OCI-LY3 (cell line): ENCODE measurements at regions not wholly inside any gene's neighbourhood (a gene's known extent, or its start where the extent isn't known, plus 50 kb on each side); places are given as distances from the start of the nearest gene placed in this dataset.

Source experiments
- H2AFZ ChIP-seq: fragments of 200-600, 300-600 bp; shearing (Covaris generic); 2 replicates; pipeline ENCODE4 v1.6.0; 2014; ENCODE audit warnings: antibody characterized with exemption, low read depth, low read length
- H3K27ac ChIP-seq: fragments of 200-600, 300-600 bp; sonication (generic); 2 replicates; pipeline ENCODE4 v1.5.1; 2014; ENCODE audit warnings: mild to moderate bottlenecking, low read length, moderate library complexity, mixed read lengths
- H3K27me3 ChIP-seq: fragments of 200-600, 300-600 bp; sonication (generic); 2 replicates; pipeline ENCODE4 v1.6.1; 2014; ENCODE audit warnings: low read depth, low read length, mixed read lengths
- H3K36me3 ChIP-seq: fragments of 200-600, 300-600 bp; sonication (generic); replicated peaks from 2 replicates; pipeline ENCODE3; 2014; ENCODE audit warnings: low read depth, low read length, mixed read lengths
- H3K4me1 ChIP-seq: fragments of 300-600, 200-600 bp; sonication (generic); 2 replicates; pipeline ENCODE4 v1.6.1; 2014; ENCODE audit warnings: low read length, mixed read lengths
- H3K4me2 ChIP-seq: fragments of 200-600, 300-600 bp; sonication (generic); 2 replicates; pipeline ENCODE4 v1.6.1; 2014; ENCODE audit warnings: low read length, mixed read lengths
- H3K4me3 ChIP-seq: fragments of 300-600, 200-600 bp; sonication (generic); 2 replicates; pipeline ENCODE4 v1.5.1; 2014; ENCODE audit warnings: antibody characterized with exemption, mild to moderate bottlenecking, low read length, moderate library complexity
- H3K79me2 ChIP-seq: fragments of 300-600, 200-600 bp; shearing (Covaris generic); 2 replicates; pipeline ENCODE4 v1.6.1; 2014; ENCODE audit warnings: mild to moderate bottlenecking, low read length, mixed read lengths
- H3K9ac ChIP-seq: fragments of 300-600, 200-600 bp; shearing (Covaris generic); 2 replicates; pipeline ENCODE4 v1.6.0; 2014; ENCODE audit warnings: mild to moderate bottlenecking, low read length, moderate library complexity
- H3K9me3 ChIP-seq: fragments of 200-600, 300-600 bp; shearing (Covaris generic); 2 replicates; pipeline ENCODE4 v1.6.1; 2014; ENCODE audit warnings: low read length, mixed read lengths; ENCODE audit not compliant: insufficient read depth
- H4K20me1 ChIP-seq: fragments of 200-600, 300-600 bp; sonication (generic); 2 replicates; pipeline ENCODE4 v1.6.1; 2016; ENCODE audit warnings: low read length, mixed read lengths; ENCODE audit not compliant: insufficient read depth
- EZH2phosphoT487 ChIP-seq: fragments of 200-600 bp; shearing (Covaris generic); IDR thresholded peaks from 2 replicates; pipeline ENCODE4 v1.6.1; 2018; ENCODE audit warnings: antibody characterized with exemption, mixed run types, low read depth
- TF ChIP-seq, protein P1 (sequence below): fragments of 200-600, 300-600 bp; sonication (generic); IDR thresholded peaks from 2 replicates; pipeline ENCODE4 v1.5.1; 2014; ENCODE audit warnings: antibody characterized with exemption, low read length, low read depth

DNA sequence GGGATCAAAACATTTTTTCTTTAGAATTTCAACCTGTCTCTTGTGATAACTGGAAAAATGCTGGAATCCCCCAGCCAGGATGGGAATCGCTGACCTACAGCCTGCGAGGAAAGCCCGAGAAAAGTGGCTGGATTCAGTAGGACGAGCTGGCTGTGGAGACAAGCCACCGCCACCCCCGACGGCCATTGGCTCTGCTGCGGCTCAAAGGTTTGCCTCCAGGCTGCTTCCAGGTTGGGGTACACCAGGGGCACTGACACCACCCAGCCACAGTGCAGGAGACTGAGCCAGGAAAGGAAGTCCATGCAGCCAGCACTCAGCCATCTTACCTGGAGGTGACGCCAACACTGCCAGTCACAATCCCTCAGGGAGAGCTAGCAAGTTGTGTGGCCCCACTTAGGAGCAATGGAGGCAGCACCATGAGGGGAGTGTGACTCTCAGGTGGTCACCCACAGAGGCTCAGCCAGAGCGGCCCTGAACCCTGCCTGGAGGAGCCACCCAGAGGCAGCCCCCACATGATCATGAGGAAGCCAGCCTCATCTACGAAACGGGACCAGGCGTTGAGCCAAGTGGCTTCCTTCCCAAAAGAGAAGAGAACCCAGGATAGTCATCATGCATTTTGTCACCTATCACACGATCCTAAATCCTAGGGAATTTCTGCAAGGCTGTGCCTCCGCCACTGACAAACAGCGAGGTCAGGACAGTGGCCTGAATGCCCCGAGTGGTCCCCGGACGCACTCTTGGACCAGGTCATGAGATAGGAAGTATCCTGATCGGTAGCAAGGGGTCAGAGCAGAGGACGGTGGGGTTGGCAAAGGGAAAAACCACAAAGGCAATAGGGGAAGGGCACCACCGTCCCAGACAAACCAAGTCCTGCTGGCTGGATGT, 84.8 kb downstream of the RBFOX3 start:
- Histone ChIP-seq H3K9me3 (no peaks in the 10 kb centered on the region), H4K20me1 (no peaks in the 10 kb centered on the region), H3K27ac (no peak overlapping the region), H3K4me2 (no peak overlapping the region), H3K4me3 (no peak overlapping the region), H3K27me3 (peaks cover 51% of the 10 kb centered on the region), H3K79me2 (no peaks in the 10 kb centered on the region), H3K9ac (no peak overlapping the region), H3K36me3 (no peaks in the 10 kb centered on the region), H3K4me1 (no peaks in the 10 kb centered on the region), H2AFZ (no peak overlapping the region)
- TF ChIP-seq, protein P1, sequence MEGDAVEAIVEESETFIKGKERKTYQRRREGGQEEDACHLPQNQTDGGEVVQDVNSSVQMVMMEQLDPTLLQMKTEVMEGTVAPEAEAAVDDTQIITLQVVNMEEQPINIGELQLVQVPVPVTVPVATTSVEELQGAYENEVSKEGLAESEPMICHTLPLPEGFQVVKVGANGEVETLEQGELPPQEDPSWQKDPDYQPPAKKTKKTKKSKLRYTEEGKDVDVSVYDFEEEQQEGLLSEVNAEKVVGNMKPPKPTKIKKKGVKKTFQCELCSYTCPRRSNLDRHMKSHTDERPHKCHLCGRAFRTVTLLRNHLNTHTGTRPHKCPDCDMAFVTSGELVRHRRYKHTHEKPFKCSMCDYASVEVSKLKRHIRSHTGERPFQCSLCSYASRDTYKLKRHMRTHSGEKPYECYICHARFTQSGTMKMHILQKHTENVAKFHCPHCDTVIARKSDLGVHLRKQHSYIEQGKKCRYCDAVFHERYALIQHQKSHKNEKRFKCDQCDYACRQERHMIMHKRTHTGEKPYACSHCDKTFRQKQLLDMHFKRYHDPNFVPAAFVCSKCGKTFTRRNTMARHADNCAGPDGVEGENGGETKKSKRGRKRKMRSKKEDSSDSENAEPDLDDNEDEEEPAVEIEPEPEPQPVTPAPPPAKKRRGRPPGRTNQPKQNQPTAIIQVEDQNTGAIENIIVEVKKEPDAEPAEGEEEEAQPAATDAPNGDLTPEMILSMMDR = no peak
- no peak for TF ChIP-seq EZH2phosphoT487

DNA sequence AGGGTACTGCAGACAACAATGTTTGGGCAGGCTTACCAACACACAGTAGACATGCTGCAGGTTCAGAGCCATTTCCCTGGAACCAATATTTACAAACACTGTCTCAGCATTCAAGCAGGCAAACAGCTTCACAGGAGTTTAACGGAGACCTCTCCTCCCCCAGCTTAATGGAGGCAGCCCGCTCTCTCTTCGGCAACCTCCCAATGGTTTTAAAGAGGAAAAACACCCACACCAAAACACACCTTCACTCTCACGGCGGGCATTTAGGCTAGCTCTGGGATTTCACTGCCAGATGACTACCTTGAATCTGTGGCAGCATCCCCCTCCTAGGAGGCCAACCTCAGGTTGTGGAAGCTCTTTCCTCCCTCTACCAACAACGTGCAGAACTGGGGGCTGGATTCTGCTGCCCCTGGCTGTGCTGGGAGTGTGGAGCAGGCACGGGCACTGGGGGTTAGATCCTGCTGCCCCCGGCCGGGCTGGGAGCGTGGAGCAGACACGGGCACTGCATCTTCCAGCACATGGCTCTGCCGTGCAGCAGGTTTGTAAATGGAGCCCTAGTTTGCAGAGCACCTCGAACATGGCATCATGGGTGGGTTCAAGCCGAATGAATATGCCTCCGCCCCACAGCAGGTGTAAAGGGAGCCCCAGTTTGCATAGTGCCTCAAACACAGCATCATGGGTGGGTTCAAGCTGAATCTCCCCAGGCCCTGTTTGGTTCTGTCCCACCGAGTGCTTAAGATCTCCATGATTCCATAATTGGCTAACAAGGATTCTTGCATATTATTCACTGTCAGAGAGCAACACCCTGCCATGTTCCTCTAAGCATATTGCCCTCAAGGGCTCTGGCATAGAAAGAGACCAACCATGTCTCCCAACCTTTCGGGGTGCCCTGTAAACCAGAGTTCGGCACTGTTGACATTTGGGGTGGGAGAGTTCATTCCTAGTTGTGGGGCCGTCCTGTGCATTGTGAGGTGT, 86.4 kb downstream of the RBFOX3 start:
- H3K36me3 ChIP-seq = no peaks in the 10 kb centered on the region
- H4K20me1 ChIP-seq = no peaks in the 10 kb centered on the region
- H3K9me3 ChIP-seq = no peaks in the 10 kb centered on the region
- no peaks in the 10 kb centered on the region for H3K4me1 ChIP-seq
- no peak overlapping the region for H3K27ac ChIP-seq
- no peak overlapping the region for H2AFZ ChIP-seq
- H3K4me2 ChIP-seq = no peak overlapping the region
- H3K4me3 ChIP-seq = no peak overlapping the region
- H3K27me3 ChIP-seq = peaks cover 52% of the 10 kb centered on the region
- no peaks in the 10 kb centered on the region for H3K79me2 ChIP-seq
- TF ChIP-seq, protein P1 = no peak
- TF ChIP-seq EZH2phosphoT487 = no peak
- H3K9ac ChIP-seq = no peak overlapping the region

DNA sequence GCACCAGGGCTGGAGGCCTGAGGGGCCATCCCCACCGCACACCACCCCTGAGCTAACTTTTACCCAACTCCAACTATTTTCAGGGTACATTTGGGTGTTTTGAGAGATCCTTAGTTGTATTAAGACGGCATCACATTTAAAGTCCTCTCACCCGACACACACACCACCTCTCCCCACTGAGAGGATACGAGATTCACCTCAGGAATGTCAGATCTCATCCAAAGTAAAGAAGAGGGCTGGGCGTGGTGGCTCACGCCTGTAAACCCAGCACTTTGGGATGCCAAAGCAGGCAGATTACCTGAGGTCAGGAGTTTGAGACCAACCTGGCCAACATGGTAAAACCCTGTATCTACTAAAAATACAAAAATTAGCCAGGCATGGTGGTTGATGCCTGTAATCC, 88.4 kb downstream of the RBFOX3 start:
- H3K4me1 ChIP-seq = no peaks in the 10 kb centered on the region
- H3K4me2 ChIP-seq = no peak overlapping the region
- no peaks in the 10 kb centered on the region for H4K20me1 ChIP-seq
- H3K79me2 ChIP-seq = no peaks in the 10 kb centered on the region
- TF ChIP-seq, protein P1 = no peak
- TF ChIP-seq EZH2phosphoT487 = no peak
- H3K4me3 ChIP-seq = no peak overlapping the region
- peaks cover 50% of the 10 kb centered on the region for H3K27me3 ChIP-seq
- H3K36me3 ChIP-seq = no peaks in the 10 kb centered on the region
- H3K9me3 ChIP-seq = no peaks in the 10 kb centered on the region
- no peak overlapping the region for H3K27ac ChIP-seq
- H3K9ac ChIP-seq = no peak overlapping the region
- H2AFZ ChIP-seq = no peak overlapping the region

DNA sequence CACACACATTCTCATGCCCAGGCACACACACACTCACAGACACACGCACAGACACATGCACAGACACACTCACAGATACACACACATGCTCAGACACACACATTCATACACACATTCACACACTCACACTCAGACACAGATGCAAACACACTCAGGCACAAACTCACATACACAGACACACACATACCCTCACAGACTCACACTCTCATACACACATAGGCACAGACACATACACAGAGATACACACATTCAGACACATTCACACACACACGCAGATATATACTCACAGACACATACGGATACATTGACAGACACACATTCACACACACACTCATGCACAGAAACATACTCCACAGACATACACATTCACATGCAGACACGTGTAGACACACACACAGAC, 89.6 kb downstream of the RBFOX3 start:
- TF ChIP-seq EZH2phosphoT487 = no peak
- TF ChIP-seq, protein P1 = no peak

More for the DNA sequence above, 89.6 kb downstream of the RBFOX3 start:
- H3K9ac ChIP-seq = no peak overlapping the region
- H3K9me3 ChIP-seq = no peaks in the 10 kb centered on the region
- H3K27ac ChIP-seq = no peak overlapping the region
- no peaks in the 10 kb centered on the region for H4K20me1 ChIP-seq
- no peaks in the 10 kb centered on the region for H3K36me3 ChIP-seq
- no peak overlapping the region for H2AFZ ChIP-seq
- peaks cover 43% of the 10 kb centered on the region for H3K27me3 ChIP-seq
- no peak overlapping the region for H3K4me3 ChIP-seq
- no peaks in the 10 kb centered on the region for H3K4me1 ChIP-seq
- H3K79me2 ChIP-seq = no peaks in the 10 kb centered on the region
- H3K4me2 ChIP-seq = no peak overlapping the region
